RCC 7860 (cell line): ENCODE measurements at regions not wholly inside any gene's neighbourhood (a gene's known extent, or its start where the extent isn't known, plus 50 kb on each side); places are given as distances from the start of the nearest gene placed in this dataset.

ENCODE experiments used
- DNase-seq: peaks from one replicate; pipeline ENCODE4 v3.0.0-alpha.2; 2015; ENCODE audit warnings: low spot score
- FAIRE-seq: peaks from 2 replicates; lab custom pipeline; 2012; peaks lifted over from hg19 to GRCh38; lab: Jason Lieb, UNC

DNA sequence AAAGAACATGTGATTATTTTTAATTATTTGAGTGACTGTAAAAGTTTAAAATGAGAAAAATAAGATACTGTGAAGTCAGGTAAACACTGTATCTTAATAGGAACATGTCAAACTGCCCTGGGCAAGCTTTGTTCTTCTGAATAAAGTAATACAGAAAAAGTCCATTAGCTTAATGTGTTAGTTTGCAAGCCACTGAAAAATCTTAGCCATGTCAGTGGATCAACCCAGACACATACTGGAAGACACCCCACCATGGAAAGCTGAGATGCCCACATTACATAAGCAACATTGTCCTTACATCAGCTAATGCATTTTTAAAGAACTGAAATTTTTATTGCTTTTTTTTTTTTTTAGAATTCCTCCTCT is 155.2 kb downstream of the BBOX1 start:
- DNase-seq (no peak), FAIRE-seq (no peak)

DNA sequence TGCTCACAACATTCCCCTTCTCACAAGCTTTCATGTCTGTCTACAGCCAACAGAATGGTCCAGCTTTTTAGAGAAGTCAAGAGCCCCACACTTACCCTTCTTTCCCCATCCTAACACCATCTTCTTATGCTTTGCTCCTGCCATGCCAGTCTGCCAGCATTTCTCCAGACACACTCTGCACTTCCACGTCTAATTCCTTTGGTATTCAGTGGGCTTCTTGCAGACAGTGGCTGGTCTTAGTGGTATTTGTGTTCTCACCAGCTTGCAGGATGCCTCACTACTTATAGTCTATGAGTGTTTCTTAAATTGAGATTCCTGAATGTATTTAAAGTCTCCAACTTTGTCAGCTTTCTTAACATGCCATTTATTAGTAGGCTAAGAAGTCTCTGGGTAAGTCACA is 154.4 kb downstream of the BBOX1 start:
- FAIRE-seq (no peak), DNase-seq (no peak)

DNA sequence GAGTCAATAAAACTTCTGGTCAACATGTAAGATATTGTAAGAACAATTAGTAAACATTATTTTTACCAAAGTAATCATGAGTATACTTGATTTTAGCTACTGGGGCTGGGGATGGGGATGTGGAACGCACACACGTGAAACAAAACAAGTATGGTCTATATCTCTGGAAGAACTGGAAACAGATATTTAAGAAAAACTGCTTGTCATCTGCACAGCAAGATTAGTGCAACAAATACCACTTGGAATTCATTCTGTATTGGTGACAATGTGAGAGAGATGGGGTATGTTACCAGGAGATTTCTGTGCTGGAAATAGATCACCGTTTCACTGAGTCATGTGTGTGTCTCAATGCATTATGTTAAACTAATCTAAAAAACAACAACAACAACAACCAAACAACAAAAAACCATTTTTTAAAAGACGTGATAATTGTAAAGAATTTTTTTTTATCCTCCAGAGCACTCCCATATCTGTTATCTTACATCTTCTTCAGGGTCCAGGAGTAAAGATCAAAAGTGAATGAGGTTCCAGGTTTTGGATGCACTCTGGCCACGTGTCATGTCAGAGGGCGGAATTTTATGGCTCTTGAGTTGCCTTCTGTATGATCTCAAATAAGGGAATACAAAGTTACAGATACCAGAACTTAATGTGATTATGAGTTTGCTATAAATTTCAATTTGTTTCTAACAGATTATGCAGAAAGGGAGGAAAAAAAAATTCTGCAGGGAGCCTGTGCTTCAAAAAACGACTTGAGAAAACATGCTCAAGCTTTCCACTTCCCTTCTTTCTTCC is 153.0 kb downstream of the BBOX1 start:
- FAIRE-seq (no peak), DNase-seq (no peak)

DNA sequence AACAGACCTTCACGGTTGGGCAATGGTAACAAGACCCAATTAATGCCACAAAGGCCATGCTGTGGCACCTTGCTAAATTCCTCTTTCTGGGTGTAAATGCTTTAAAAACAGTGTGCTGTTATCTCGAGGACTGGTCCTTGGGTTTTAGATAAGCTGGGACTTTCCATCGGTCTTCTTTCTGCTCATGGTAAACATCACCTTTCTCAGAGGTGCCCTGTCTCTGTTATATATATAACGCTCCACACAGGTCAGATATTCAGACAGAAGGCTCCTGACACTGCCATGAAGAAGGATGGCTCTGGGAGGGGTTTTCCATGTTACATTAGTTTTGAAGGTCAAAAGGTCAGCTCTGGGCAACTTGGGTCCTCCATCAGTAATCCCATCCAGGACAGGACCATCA is 151.6 kb downstream of the BBOX1 start:
- DNase-seq (no peak), FAIRE-seq (no peak)

DNA sequence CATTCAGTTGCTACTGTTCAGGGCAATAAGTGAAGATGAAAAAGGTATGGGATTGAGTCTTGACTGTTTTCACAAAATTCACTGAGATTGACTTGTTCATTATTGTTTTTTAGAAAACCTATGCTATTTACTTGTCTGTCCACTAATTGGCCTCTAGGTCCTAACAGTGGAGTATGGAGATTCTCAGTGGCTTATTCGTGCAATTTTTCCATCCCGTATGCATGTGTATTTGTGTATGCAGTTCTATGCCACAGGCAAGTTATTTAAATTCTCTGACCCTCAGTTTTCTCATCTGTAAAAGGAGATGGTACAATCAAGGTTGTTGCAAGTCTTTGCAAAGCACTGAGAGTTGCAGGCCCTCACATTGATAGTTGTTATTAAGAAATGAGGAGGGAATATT is 151.0 kb downstream of the BBOX1 start:
- DNase-seq (no peak), FAIRE-seq (no peak)

DNA sequence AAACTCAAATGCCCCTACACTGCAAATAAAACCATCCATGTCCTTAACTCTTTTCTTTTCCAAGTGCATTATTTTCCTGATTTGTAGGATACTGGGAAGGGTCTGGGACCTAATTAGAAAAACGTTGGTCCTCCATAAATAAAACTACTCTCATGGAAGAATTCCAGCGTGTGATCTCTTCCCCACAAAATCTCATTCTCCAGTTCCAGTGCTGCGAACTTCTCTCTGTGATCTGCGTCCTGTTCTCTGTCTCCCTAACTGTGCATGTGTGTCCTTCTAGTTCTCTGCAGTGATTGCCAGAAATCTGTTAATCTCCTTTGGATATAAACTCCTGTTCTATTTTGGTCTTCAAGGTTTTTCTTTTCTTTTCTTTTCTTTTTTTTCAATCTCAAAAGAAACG is 148.1 kb downstream of the BBOX1 start:
- FAIRE-seq: no peak
- no peak for DNase-seq

DNA sequence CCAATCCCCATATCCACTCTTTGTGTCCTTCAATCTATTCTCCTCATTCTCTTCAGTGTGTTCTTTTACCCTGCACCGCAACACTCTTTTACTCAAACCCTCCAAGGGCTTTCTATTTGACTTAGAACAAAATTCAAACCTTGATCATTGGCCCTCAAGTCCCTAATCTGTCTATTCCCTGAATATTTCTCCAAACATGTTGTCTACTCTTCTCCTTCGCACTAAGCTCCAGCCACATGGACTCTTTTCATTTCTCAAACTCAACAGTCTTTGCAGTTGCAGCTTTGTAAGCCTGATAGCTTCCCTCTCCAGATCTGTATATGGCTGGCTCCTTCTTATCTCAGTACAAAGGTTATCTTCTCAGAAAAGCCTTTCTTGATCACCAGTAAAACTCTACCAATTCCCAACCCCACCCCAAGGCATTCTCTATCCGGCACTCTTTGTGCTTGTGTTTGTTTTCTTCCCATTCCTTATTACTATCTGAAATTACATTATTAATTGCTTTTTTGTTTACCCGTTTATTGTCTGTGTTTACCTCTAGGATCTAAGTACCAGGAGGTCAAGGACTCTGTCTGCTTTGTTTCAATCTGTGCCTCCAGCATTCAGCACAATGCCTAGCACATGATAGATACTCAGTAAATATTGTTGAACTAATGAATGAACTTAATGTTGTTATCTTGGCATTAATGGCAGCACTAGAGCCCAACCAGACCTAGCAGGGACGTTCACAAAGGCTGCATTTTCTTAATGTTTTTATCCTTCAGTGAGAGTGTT is 147.4 kb downstream of the BBOX1 start:
- FAIRE-seq (no peak), DNase-seq (no peak)

DNA sequence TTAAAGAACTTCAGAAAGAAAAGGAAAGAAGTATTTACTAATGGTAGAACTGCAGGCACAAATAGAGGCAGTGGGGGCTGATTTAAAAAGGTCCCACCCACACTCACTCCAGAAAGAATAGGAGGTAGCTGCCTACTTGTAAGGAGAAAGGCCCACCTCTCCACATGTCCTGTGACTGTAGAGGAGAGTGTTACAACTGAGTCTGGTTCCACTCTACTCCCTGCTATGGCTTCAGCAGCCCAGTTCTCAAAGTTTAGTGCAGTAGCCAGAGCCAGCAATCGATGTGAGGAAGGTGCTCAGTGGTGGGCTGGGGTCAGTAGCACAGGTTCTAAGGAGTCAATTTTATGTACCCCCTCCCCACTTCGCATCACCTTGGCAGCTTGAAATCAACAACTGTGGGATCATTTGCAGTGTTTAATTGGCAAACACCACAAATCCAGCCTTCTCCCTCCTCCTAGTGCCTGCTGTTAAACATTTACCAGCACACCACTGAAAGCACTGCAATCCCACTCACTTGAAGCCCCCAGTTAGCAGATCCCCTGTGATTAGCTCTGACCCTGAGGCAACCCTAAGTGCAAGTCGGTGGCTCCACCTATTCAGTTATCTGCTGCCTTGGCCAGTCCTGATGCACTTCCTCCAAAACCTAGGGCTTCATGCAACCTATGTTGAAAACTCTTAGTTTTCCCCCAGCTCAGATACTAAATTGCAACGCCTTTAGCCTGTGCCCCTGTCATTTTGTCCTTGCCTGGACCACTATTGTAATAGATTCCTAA is 146.6 kb downstream of the BBOX1 start:
- DNase-seq (no peak), FAIRE-seq (no peak)

DNA sequence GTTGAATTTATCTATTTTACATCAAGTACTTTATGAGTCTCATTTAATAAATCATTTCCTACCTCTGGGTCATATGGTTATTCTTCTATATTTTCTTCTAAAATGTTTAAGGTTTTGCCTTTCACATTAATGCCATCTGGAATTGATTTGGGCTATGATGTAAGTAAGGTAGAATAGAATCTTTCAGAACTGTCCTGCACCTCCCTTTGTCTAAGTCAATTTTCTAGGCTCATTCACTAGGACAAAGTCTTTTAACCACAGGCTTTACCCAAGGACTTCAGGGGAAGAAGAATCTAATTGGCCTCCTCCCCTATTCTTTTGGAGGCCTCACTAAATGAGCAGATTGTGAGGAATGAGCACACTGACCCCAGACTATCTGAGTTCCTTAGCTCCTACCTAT is 146.0 kb downstream of the BBOX1 start:
- no peak for DNase-seq
- FAIRE-seq: no peak

DNA sequence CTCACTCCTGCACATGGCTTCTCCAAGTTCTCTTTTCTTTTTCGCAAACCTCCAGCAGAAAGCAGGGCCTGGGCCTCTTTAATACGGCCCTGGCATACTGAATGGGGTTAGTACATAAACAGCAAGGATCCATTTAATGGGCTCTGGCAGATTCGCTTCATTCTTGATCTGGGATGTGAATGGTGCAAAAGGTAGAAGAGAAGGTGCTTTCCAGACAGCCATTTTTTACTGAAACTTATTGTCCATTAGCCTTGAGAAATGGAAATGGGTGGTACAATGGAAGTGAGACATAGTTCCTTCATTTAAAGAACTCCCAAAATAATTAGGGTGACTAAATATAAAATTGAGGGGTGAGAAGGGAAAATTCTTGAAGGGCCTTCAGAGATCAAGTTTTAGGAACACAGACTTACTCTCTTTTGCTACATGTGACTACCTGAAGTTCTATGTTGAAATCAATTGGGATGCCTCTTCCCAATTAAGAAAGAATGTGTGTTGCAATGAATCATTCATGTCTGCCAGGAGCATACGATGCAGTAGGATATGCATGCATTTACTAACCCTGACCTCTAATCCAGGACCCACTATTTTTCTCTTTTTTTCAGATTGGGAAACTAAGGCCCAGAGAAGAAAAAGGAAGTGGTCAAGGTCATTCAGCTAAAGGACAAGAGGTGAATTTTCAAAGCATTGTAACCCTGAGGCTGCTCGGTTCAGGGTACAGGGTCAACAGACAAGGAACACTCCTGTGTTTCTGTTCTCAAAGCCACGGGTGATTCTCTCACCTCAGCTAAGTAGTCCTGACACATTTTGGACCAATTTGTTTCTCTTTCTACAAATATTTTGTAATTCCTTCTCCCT is 144.1 kb downstream of the BBOX1 start:
- no peak for DNase-seq
- FAIRE-seq: no peak

DNA sequence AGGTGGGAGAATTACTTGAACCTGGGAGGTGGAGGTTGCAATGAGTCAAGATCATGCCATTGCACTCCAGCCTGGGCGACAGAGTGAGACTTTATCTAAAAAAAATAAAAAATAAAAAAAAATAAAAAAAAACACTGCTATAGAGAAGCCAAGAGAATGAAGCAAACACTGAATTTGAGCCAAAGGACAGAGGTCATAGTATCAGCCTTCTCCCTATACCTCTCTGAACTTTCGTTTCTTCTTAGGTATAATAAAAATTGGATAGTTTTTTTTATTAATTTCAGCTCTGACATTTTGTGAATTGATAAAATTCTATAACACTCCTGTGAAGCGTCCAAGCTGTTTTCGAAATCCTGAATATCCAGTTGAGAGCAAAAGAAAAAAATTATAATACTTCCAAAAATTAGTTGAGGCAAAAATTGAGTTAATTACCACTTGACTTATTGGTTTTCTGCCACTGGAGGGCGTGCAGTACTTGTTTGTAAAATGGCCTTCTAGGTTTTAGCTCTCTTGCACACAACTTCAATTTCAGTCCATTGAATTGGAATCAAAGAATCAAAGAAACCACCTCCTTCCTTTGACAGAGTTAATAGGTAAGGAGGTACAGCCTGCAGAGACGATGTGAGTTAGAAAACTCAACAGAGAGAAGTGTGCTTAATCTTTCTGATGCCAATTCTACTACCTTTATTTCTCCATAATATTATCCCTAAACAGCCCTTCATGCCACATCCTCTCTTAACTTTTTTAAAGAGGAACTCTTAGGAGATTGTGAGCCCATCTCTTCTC is 143.2 kb downstream of the BBOX1 start:
- FAIRE-seq (peak; percentile 67), DNase-seq (peak; percentile 48)

DNA sequence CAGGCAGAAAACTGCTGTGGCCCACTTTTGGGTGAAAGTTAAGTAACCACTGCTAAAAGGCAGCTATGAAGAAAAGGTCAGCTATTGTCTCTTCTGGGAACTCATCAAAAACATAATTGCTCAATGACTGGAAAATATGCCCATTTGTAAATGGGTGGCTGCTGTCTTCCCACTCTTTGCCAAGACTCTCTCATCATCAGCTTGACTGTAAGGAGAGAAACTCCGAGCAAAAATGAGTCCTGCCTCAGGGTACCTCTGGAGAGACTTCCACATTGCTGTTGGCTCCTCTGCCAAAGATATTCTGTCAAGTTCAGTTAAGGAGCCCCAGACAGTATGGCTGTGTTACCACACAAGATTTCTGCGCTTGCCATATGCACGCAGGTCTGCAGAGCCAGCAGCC is 138.7 kb downstream of the BBOX1 start:
- DNase-seq (no peak), FAIRE-seq (no peak)

DNA sequence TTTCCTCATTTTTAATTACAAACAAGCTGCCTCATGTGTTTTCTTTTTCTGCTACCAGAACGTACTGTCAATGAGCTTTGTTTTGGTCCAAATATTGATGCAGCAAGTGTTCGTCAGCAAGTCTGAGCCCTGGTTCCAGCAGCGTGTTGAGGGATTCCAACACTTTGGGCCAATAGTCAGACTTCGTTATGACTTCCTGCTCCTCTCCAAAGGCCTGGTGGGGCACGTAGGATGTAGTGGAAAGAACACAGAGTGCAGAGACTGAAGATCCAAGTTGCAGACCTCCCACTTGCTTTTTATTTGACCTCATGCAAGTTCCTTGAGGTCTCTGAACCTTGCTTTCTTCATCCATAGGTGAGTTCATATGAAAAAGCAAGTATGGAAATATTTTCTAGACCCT is 138.2 kb downstream of the BBOX1 start:
- FAIRE-seq (no peak), DNase-seq (no peak)
